GM06990 (cell line): ENCODE measurements at regions not wholly inside any gene's neighbourhood (a gene's known extent, or its start where the extent isn't known, plus 50 kb on each side); places are given as distances from the start of the nearest gene placed in this dataset.

Experiments
- DNase-seq: peaks from one replicate; pipeline ENCODE4 v3.0.0-alpha.2; 2011; ENCODE audit not compliant: insufficient read length; ENCODE audit errors: extremely low read depth
- H3K27me3 ChIP-seq: replicated peaks from 2 replicates; pipeline ENCODE4 v1.6.0; 2011; ENCODE audit warnings: low read length; ENCODE audit not compliant: control insufficient read depth, insufficient read depth
- H3K36me3 ChIP-seq: 2 replicates; pipeline ENCODE4 v1.5.1; 2011; ENCODE audit warnings: low read length; ENCODE audit not compliant: control insufficient read depth, insufficient read depth
- H3K4me3 ChIP-seq: replicated peaks from 2 replicates; pipeline ENCODE4 v1.5.1; 2011; ENCODE audit warnings: low read depth, mild to moderate bottlenecking, control low read depth, low read length
- TF ChIP-seq, protein P1 (sequence below): IDR thresholded peaks from 2 replicates; pipeline ENCODE4 v1.5.1; 2011; ENCODE audit warnings: low read length, control low read depth, mild to moderate bottlenecking, inconsistent platforms; ENCODE audit not compliant: insufficient read depth, poor library complexity, severe bottlenecking

DNA sequence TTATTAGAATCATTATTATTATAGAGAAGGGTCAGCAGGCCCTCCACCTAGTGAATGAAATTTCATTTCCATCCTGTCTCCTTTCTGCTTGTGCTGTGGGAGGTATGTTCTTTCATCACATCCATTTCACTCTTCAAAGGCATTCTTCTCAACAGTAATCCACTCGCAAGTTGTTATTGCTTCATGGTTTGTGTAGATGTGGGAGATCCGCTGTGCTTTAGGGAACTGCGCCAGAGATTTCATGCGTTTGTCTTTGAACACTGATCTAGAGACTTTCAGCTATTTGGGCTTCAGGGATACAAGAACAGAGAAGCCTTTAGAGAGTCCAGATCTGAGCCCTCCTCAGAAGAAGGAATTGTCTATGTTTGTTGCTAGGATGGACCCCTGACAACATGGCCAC, 53.5 kb upstream of the PUDP start:
- no peaks in the 10 kb centered on the region for H3K27me3 ChIP-seq
- DNase-seq = no peak
- H3K4me3 ChIP-seq = no peak overlapping the region
- no peaks in the 10 kb centered on the region for H3K36me3 ChIP-seq
- TF ChIP-seq, protein P1, sequence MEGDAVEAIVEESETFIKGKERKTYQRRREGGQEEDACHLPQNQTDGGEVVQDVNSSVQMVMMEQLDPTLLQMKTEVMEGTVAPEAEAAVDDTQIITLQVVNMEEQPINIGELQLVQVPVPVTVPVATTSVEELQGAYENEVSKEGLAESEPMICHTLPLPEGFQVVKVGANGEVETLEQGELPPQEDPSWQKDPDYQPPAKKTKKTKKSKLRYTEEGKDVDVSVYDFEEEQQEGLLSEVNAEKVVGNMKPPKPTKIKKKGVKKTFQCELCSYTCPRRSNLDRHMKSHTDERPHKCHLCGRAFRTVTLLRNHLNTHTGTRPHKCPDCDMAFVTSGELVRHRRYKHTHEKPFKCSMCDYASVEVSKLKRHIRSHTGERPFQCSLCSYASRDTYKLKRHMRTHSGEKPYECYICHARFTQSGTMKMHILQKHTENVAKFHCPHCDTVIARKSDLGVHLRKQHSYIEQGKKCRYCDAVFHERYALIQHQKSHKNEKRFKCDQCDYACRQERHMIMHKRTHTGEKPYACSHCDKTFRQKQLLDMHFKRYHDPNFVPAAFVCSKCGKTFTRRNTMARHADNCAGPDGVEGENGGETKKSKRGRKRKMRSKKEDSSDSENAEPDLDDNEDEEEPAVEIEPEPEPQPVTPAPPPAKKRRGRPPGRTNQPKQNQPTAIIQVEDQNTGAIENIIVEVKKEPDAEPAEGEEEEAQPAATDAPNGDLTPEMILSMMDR = no peak

DNA sequence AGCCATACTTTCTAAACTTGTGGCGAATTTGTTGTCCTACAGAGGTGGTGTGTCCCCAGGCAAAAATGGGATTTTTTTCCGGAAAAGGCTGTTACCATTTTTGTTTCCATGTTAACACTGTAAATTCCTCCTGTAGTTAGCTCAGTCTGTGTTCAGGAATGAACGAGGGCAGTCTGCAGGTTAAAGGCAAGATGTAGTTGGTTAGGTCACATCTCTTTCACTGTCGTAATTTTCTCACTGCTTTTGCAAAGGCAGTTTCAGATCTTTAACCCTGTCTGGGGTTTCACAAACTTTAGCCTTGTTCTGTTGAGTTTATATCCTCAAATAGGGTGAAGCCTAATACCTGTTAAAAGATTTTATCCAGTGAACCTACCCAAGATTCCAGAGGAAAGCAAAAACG, 50.5 kb upstream of the PUDP start:
- no peak for DNase-seq
- Histone ChIP-seq H3K4me3 (no peak overlapping the region), H3K27me3 (no peaks in the 10 kb centered on the region), H3K36me3 (no peaks in the 10 kb centered on the region)
- TF ChIP-seq, protein P1 = no peak
